Effector memory CD4-positive, alpha-beta T cell (primary cell): ENCODE measurements at regions not wholly inside any gene's neighbourhood (a gene's known extent, or its start where the extent isn't known, plus 50 kb on each side); places are given as distances from the start of the nearest gene placed in this dataset.

Source experiments
- DNase-seq, 3 donors: peaks; one replicate each; pipeline ENCODE4 v3.0.0-alpha.2; 2020
- H3K27ac ChIP-seq: 2 replicates; pipeline ENCODE4 v1.7.0; 2013; ENCODE audit warnings: mild to moderate bottlenecking, low read length, moderate library complexity; ENCODE audit not compliant: insufficient read depth, poor library complexity, severe bottlenecking
- H3K27me3 ChIP-seq: replicated peaks from 2 replicates; pipeline ENCODE4 v1.7.0; 2013; ENCODE audit warnings: mild to moderate bottlenecking, low read length; ENCODE audit not compliant: insufficient read depth, control insufficient read depth, poor library complexity, severe bottlenecking
- H3K36me3 ChIP-seq: 2 replicates; pipeline ENCODE4 v1.7.0; 2013; ENCODE audit warnings: mild to moderate bottlenecking, low read length, moderate library complexity; ENCODE audit not compliant: control insufficient read depth, insufficient read depth
- H3K4me1 ChIP-seq: 2 replicates; pipeline ENCODE4 v1.7.0; 2013; ENCODE audit warnings: low read length, mild to moderate bottlenecking; ENCODE audit not compliant: control insufficient read depth, insufficient read depth, poor library complexity, severe bottlenecking
- H3K4me3 ChIP-seq: 2 replicates; pipeline ENCODE4 v1.7.0; 2013; ENCODE audit warnings: low read length, low read depth, mild to moderate bottlenecking; ENCODE audit not compliant: insufficient read depth, poor library complexity, severe bottlenecking
- H3K9me3 ChIP-seq: 2 replicates; pipeline ENCODE4 v1.7.0; 2013; ENCODE audit warnings: mild to moderate bottlenecking, low read length, moderate library complexity; ENCODE audit not compliant: control insufficient read depth

DNA sequence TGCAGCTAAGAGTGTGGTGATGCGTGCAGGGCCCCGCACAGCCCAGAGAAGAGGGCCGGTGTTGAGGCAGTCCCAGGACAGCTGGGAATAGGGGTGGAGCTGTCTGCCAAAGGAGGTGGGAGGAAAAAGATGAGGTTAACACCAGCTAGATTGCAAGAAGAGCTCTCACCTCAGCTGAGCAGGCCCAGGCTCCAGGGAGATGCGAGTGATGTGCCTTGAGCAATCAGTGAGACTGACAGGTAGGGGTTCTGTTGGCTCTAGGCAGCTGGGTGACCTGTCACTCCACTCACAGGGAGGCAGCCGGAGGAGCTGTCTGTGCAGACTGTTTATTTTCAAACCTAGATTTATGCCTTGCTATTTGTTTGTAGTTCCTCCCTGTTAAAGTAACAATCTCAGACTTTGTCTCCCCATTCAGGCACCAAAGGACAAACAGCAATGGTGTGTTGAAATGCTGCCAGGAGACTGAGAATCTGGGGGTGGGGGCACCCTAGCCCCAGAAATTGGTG lies 205.1 kb upstream of the CXCL12 start:
- H3K27me3 ChIP-seq: no peaks in the 10 kb centered on the region
- H3K4me3 ChIP-seq: no peak overlapping the region
- H3K36me3 ChIP-seq: no peaks in the 10 kb centered on the region
- H3K27ac ChIP-seq: no peak overlapping the region
- no peaks in the 10 kb centered on the region for H3K9me3 ChIP-seq
- no peaks in the 10 kb centered on the region for H3K4me1 ChIP-seq
- DNase-seq: no peak

- H3K9me3 ChIP-seq: no peaks in the 10 kb centered on the region
- H3K36me3 ChIP-seq: no peaks in the 10 kb centered on the region
- H3K27me3 ChIP-seq: no peaks in the 10 kb centered on the region
- no peak overlapping the region for H3K4me3 ChIP-seq
- DNase-seq: no peak
- no peaks in the 10 kb centered on the region for H3K4me1 ChIP-seq
- no peak overlapping the region for H3K27ac ChIP-seq
Measured at GRCh38 chr10:44591911-44592310, 207.0 kb upstream of the CXCL12 start.

DNA sequence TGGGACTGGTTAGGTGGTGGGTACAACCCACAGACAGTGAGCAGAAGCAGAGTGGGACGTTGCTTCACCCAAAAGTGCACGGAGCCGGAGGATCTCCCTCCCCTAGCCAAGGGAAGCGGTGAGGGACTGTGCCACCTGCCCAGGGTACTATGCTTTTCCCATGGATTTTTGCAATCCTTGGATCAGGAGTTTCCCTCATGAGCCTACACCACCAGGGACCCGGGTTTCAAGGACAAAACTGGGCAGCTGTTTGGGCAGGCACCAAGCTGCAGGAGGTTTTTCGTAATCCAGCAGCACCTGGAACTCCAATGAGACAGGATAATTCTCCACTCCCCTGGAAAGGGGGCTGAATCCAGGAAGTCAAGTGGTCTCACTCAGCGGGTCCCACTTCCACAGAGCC lies 209.1 kb upstream of the CXCL12 start:
- no peak for DNase-seq
- H3K27me3 ChIP-seq: no peaks in the 10 kb centered on the region
- no peaks in the 10 kb centered on the region for H3K36me3 ChIP-seq
- no peak overlapping the region for H3K27ac ChIP-seq
- no peaks in the 10 kb centered on the region for H3K4me1 ChIP-seq
- H3K9me3 ChIP-seq: no peaks in the 10 kb centered on the region
- H3K4me3 ChIP-seq: no peak overlapping the region

DNA sequence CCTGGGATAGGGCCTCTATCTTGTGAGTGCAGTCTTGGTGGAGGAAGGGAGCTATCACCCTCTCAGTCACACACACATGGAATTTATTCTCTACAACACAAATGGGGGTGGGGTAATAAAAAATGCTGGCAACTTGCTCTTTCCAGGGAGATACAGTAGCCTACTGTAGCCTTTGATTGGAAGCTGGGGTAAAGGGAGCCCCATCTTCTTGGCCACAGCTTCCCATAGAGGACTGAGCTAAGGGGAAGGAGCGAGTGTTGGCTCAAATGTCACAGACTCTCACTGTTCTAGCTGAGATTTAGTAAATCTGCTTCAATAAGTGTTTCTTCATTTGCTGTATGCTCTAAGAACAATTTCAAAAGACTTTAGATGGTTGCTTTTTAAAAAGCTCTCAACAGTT lies 222.2 kb upstream of the CXCL12 start:
- H3K4me1 ChIP-seq: no peaks in the 10 kb centered on the region
- no peak overlapping the region for H3K4me3 ChIP-seq
- no peaks in the 10 kb centered on the region for H3K9me3 ChIP-seq
- H3K27me3 ChIP-seq: no peaks in the 10 kb centered on the region
- no peaks in the 10 kb centered on the region for H3K36me3 ChIP-seq
- DNase-seq: no peak
- no peak overlapping the region for H3K27ac ChIP-seq

DNA sequence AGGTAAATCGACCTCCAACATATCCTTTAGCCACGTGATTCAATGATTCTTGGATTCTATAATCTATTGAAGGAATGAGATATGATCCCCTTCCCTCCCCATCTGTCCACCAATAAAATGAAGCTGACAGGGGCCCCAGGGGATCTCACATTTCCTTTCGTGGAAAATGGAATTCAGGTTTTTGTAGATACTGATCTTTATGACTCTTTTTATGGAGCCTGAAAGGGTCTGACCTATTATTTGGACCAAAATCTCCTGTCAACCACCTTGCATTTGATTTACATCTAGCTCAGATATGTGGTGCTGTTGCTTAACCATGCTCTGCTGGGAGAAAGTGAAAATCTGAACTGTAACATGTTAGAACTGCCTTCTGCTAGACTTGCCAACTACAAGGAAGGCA lies 234.0 kb upstream of the CXCL12 start:
- Histone ChIP-seq H3K27ac (no peak overlapping the region), H3K36me3 (no peaks in the 10 kb centered on the region), H3K27me3 (no peaks in the 10 kb centered on the region), H3K4me3 (no peak overlapping the region), H3K4me1 (no peaks in the 10 kb centered on the region), H3K9me3 (no peaks in the 10 kb centered on the region)
- no peak for DNase-seq

GRCh38 chr10:44619521-44619920 lies 234.6 kb upstream of the CXCL12 start:
- H3K9me3 ChIP-seq: no peaks in the 10 kb centered on the region
- no peaks in the 10 kb centered on the region for H3K27me3 ChIP-seq
- DNase-seq: no peak
- H3K4me1 ChIP-seq: no peaks in the 10 kb centered on the region
- H3K4me3 ChIP-seq: no peak overlapping the region
- H3K27ac ChIP-seq: no peak overlapping the region
- no peaks in the 10 kb centered on the region for H3K36me3 ChIP-seq

GRCh38 chr10:44619975-44620374 lies 235.1 kb upstream of the CXCL12 start:
- H3K36me3 ChIP-seq: no peaks in the 10 kb centered on the region
- H3K4me3 ChIP-seq: no peak overlapping the region
- H3K4me1 ChIP-seq: no peaks in the 10 kb centered on the region
- no peaks in the 10 kb centered on the region for H3K9me3 ChIP-seq
- DNase-seq: no peak
- H3K27me3 ChIP-seq: no peaks in the 10 kb centered on the region
- no peak overlapping the region for H3K27ac ChIP-seq

GRCh38 chr10:44627591-44628354 lies 242.9 kb upstream of the CXCL12 start:
- Histone ChIP-seq H3K27ac (no peak overlapping the region), H3K9me3 (no peaks in the 10 kb centered on the region), H3K4me3 (no peak overlapping the region), H3K36me3 (no peaks in the 10 kb centered on the region), H3K4me1 (no peaks in the 10 kb centered on the region), H3K27me3 (no peaks in the 10 kb centered on the region)
- no peak for DNase-seq

DNA sequence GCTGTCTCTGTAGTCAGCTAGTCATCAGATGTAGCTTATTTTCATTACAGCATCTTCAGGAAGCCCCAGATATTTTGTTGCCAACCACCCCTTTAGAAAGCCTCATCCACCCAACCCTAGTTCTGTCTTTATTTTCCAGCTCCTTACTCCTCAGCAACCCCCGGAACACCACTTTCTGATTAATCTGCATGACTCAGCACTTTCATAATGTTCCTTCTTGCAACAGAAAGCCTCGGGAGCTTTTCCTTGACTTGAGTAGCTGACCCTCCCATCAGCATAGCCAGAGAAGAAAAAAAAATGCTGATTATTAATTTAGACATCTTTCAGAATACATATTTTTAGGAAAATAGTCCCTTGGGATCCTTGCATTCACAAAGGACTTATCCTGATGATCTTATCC lies 244.0 kb upstream of the CXCL12 start:
- no peak for DNase-seq
- Histone ChIP-seq H3K27ac (no peak overlapping the region), H3K4me3 (no peak overlapping the region)

DNA sequence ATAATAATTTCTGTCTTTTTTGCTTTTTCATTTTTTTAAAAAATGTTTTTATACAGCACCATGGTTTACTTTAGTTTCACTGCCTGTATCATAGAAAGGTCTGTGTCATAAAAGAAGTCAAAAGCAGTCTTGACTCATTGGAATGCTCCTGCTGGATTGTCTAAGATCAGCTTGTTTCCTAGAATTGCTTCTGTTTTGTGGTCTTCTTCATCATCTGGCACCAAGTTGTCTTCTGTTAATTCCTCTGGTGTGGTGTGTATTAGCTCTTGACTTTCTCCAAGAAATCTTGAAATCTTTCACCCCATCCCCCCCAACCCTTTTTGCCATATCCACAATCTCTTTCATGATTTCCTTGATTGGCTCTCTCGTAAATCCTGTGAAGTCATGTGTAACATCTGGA lies 250.3 kb upstream of the CXCL12 start:
- H3K36me3 ChIP-seq: no peaks in the 10 kb centered on the region
- H3K27ac ChIP-seq: no peak overlapping the region
- H3K9me3 ChIP-seq: no peaks in the 10 kb centered on the region
- no peaks in the 10 kb centered on the region for H3K4me1 ChIP-seq
- no peak overlapping the region for H3K4me3 ChIP-seq
- no peaks in the 10 kb centered on the region for H3K27me3 ChIP-seq
- no peak for DNase-seq

More for the DNA sequence above, 244.0 kb upstream of the CXCL12 start:
- Histone ChIP-seq H3K9me3 (no peaks in the 10 kb centered on the region), H3K27me3 (no peaks in the 10 kb centered on the region), H3K4me1 (no peaks in the 10 kb centered on the region), H3K36me3 (no peaks in the 10 kb centered on the region)
